GM19467 (cell line): ENCODE measurements at regions not wholly inside any gene's neighbourhood (a gene's known extent, or its start where the extent isn't known, plus 50 kb on each side); places are given as distances from the start of the nearest gene placed in this dataset.
"Not testable (repeated sequence)": the region's sequence is repeated elsewhere in the genome, so short reads cannot be mapped to it uniquely, and the experiment has no call there.

Source experiments
- ATAC-seq: cut with Tn5 transposase; IDR thresholded peaks from one replicate; pipeline ENCODE4 v1.9.1; 2021; ENCODE audit warnings: mild to moderate bottlenecking, moderate library complexity; ENCODE audit not compliant: unreplicated experiment

GRCh38 chr2:216942465-216942864 lies 82.6 kb upstream of the TNP1 start:
- ATAC-seq = no peak

GRCh38 chr2:216942016-216942415 lies 82.2 kb upstream of the TNP1 start:
- ATAC-seq = no peak

- ATAC-seq = no peak
Measured at GRCh38 chr2:216936954-216937357, 77.1 kb upstream of the TNP1 start.

DNA sequence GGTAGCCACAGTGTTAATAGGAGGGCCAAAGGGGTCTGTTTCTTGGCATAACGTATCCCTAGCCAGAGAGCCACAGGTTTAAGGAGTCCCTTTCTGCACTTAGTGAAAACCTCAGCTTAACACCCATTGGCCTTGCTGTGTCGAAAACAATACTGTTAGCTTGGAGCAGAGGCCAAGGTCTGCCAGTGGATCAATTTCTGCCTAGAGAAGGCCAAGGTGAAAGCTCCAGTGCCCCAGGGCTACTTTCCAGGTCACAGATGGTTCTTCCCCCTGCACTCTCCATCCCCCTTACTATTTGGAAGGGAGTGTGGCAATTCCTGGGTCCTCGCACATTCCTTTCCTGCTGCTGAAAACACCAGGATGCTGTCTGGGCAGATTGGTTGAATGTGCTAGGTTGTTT lies 74.8 kb upstream of the TNP1 start:
- ATAC-seq = no peak

- no peak for ATAC-seq
Measured at GRCh38 chr2:216934151-216934550, 74.3 kb upstream of the TNP1 start.

DNA sequence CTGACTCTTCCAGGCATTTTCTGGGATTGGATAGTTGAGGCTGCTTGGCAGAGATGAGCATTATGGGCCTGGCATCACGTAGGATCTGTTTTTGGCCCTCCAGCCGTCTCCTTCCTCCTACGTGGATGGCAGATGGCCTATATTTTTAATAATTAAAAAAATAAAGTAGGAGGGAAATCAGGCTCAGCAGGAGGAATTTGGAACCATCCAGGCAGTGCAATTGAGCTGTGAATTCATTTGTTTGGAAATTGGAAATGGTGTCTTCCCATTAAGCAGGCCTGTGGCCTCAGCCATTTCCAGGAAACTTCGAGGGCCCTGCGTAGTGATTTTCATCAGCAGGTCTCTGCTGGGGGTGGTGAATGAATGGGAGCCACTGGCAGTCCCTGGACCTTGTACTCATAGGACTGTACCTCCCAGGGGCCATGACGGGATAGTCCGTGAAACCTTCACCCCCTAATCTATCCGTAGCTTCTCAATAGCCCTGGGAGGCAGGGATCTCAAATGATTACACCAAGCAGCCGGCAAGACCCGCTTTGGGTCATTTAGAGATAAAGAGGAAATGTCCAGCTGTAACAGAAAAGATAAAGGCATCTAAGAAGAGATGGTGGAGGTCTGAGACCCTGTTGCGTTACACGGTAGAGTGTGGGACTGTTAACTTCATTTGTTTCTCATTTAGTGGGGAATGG lies 73.1 kb upstream of the TNP1 start:
- ATAC-seq = no peak

- no peak for ATAC-seq
Measured at GRCh38 chr2:216932113-216932862, 72.4 kb upstream of the TNP1 start.

DNA sequence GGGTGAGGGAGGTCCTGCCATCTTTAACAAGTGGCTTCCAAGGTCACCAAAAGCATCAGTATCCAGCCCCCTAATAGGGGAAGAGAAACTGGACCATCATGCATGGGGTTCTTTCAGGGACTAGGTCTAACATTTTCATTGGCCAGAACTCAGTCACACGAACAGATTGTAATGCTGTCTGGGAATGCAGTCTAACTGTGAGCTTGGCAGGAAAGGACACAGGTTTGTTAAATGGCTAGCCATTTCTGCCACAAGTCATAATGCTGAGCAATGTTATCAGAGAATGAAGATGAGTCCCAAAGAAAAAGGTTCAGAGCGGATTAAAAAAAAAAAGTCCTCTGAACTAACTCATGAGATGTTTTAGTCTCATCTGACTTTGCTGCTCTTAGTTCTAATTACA lies 70.9 kb upstream of the TNP1 start:
- ATAC-seq = no peak

DNA sequence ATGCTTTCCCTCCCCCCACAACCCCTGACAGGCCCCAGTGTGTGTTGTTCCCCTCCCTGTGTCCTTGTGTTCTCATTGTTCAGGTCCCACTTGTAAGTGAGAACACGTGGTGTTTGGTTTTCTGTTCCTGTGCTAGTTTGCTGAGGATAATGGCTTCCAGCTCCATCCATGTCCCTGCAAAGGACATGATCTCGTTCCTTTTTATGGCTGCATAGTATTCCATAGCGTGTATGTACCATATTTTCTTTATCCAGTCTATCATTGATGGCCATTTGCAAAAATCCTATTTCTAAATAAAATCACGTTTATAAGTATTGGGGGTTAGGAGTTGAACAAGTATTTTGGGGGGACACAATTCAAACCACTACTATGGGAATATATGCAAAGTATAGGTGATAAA lies 69.5 kb upstream of the TNP1 start:
- ATAC-seq = not testable (repeated sequence)

DNA sequence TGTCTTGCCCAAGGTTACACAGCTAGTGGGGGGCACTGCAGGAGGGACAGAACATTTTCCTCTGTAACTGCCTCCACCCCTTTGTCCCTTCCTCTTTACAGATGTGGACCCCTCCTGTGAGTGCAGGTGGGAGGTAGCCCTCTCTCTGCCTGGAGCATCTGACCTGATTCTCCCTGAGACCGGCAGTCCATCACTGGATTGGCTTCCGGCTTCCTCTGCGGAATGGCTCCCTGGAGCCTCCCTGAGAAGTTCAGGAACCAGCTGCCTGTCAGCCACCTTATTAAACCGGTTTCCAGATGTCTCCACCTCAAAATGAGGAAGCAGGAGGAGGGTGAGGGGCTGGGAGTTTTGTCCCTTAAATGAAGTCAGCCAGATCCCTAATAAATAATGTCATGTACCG lies 67.3 kb upstream of the TNP1 start:
- ATAC-seq = no peak

DNA sequence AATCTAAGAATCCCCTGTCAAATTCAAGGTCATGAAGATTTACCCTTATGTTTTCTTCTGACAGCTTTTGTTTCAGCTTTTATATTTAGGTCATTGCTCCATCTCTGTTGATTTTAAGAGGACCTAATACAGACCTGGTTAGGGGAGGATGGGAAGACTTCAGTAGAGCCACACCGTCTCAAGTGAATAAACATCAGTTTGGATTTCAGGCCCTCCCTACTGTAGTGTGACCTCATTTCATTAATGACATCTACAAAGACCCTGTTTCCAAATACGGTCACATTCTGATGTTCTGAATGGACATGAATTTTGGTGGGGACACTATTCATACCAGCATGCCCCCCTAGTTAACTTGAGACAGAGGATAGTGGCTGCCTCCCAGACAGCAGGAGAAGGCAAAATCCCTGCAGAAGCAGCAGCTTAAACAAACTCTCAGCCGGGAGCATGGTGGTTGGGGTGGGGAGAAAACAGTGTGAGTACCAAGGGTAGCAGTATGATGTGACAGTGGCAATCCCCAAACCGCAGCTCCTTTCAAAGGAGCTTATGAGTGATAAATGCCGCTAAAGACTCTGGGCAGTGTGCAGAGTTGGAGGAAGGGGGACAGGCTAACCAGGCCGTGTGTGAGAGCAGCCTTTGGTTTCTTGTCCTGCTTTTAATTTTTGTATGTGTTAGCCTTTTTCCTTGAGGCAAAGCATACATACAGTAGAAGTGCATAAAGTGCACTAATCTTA lies 65.9 kb upstream of the TNP1 start:
- no peak for ATAC-seq

GRCh38 chr2:216925006-216925405 lies 65.1 kb upstream of the TNP1 start:
- ATAC-seq = no peak

GRCh38 chr2:216923706-216924105 lies 63.8 kb upstream of the TNP1 start:
- ATAC-seq = no peak

DNA sequence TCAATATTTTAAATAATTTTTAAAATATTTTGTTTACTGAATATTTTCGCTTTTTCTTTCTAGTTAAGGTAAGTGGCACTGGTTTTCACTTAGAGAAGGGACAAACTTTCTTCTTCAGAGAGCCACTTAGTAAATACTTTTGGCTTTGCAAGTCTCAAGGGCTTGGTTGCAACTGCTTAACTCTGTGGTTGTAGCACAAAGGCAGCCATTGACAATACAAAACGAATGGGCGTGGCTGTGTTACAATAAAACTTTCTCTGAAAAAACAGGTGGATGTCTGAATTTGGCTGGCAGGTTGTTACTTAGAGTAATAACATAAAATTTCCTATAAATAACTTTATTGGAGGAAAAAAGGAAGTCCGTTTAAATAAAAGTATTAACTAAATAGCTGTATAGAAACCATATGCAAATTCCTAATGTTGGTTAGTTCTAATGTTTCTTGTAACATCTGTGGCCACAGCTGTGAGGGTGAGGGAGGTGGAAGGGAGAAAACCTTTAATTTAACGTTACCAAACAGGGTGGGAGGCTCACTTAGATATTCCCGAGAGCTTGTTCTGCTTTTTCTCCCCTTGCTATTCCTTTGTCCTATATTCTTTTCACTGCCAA lies 62.4 kb upstream of the TNP1 start:
- ATAC-seq = peak; percentile 61

DNA sequence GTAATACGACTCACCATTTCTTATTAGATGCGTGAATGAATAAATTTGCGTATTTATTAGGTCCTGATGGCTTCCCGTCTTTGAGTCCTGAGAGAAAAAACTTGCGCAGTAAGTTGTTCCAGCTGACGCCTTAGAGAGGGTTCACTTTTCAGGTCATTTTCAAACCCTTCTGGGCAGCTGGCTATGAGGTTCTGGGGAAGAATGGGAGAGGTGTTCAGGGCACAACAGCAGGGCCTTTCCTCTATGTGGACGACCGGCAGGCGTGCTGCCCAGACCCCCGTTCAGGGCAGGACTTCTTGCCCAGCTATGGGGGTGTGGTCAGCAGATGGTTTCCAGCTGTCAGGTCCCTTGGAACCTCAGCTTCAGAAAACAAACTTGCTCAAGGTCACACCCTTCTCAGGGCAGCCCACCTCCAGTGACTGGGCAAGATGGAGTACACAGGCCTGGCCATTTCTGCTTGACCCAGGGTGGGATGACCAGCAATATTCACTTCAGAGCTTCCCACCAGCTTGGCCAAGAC lies 61.1 kb upstream of the TNP1 start:
- no peak for ATAC-seq

- ATAC-seq = no peak
Measured at GRCh38 chr2:216920143-216920876, 60.4 kb upstream of the TNP1 start.

GRCh38 chr2:216918088-216918680 lies 58.3 kb upstream of the TNP1 start:
- no peak for ATAC-seq

GRCh38 chr2:216916956-216917650 lies 57.2 kb upstream of the TNP1 start:
- ATAC-seq = no peak

- ATAC-seq = no peak
Measured at GRCh38 chr2:216915557-216916150, 55.8 kb upstream of the TNP1 start.
